ENCODE measurements at regions not wholly inside any gene's neighbourhood (a gene's known extent, or its start where the extent isn't known, plus 50 kb on each side); places are given as distances from the start of the nearest gene placed in this dataset.

GRCh38 chr9:21564175-21564574 lies 82.1 kb upstream of the IFNE start:
- no peak for DNase-seq (ENCODE audit: low read depth)

- no peak for DNase-seq (ENCODE audit: low read depth)
Observed at GRCh38 chr9:21565155-21565554, 83.0 kb upstream of the IFNE start.

GRCh38 chr9:21567926-21568325 lies 85.8 kb upstream of the IFNE start:
- no peak for DNase-seq (ENCODE audit: low read depth)

DNA sequence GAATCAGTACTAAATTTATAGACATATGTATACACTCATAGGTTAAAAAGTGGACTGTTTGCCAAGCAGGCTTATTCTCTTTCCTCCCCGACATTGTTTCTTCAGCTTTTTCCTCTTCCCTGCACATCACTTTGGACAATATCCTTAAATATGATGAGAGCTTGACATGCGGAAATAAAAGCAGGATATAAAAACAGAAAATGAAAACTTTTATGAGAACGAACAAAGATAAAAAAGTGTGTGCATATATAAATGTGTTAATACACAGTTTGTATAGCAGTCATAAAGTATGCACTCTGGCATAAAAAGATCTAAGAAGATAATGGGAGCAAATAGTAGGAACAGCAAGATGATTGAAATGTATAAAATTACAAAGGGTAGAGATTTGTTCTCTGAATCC lies 86.4 kb upstream of the IFNE start:
- DNase-seq (ENCODE audit: low read depth), result no peak

- no peak for DNase-seq (ENCODE audit: low read depth)
Observed at GRCh38 chr9:21569721-21570120, 87.6 kb upstream of the IFNE start.

DNA sequence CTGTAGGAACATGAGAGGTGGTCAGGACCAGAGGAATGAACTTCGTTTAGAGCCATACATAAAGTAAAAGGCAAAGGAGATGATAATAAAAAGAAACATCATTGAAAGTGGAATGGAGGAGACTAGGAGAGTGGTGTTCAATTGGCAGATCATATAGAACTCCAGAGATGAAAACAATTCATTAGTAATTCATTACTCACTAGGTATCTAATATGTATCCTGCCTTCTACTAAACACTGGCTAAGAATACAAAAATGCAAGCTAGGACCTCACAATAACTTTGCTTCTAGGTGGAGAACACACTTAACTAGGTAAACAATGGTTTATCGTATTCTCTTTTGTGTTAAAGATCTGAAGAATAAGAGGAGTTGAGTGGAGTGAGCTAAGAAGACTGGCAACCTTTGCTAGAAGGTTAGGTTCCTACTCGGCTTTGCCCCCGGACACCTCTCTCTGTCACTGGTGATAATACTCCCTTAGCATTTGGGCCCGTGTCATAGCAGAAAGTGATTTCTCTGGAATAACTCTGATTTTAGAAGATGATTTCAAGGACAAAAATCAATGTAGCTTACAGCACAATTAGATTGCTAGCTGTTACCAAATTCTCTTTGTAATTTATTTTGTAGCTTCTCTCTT lies 88.6 kb upstream of the IFNE start:
- DNase-seq (ENCODE audit: low read depth), result no peak

DNA sequence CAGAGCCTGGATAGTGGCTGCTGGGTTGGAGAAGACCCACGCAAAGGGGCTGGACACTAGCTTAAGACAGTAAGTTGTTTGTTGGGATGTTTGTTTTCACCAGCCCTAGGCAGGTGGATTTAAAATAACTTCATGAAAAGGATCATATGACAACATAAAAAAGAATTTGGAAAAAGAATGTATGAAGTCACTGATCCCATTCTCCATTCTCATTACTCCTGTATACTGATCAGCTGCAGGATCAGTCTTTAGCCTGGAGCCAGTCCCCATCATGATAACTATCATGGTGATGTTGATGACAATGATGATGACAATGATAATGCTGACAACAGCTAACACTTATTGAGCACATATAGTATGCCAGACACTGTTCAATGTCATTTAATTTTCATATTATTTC lies 92.1 kb upstream of the IFNE start:
- no peak for DNase-seq (ENCODE audit: low read depth)

DNA sequence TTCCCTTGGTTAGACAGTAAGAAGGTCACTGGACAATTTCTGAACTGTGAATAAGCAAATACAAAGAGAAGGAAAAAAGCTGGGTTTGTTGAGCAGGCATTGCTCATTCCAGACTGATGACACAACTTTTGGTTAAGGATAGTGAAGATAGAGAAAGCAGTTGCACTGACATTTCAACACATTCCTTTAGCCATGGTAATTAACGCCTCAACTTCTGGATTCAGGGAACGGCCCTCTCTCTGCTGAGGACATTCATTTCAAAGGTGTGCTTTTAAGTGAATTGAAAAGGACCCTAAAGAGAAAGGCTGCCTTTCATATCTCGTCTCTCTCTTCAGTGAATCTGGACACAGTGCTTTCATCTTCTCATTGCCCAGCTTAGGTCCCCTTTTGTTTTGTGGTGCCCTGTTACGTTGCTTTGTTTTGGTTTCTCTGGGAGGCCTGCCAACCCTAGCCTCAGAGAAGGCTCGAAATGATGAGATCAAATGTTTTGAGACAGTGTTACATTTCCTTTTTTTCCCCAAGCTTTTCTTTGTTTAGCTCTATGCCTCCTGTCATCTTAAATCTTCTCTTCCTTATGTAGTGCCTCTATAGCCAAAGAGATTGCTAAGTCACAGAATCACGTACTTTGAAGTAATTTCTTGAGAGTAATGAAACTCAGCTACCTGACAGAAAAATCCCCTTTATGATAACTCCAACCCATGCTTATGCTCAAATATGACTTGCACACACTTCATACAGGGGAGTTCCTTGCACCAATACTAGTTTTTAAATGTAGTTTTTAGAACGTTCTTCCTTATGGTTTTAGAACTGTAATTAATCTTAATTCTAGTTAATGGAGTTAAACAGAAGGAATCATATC lies 94.4 kb upstream of the IFNE start:
- peak; percentile 93 for DNase-seq (ENCODE audit: low read depth)

GRCh38 chr9:21579247-21579671 lies 97.1 kb upstream of the IFNE start:
- peak; percentile 62 for DNase-seq (ENCODE audit: low read depth)

- DNase-seq (ENCODE audit: low read depth), result no peak
Observed at GRCh38 chr9:21579743-21580142, 97.6 kb upstream of the IFNE start.

GRCh38 chr9:21580636-21581378 lies 98.7 kb upstream of the IFNE start:
- no peak for DNase-seq (ENCODE audit: low read depth)

GRCh38 chr9:21583628-21584377 lies 101.7 kb upstream of the IFNE start:
- no peak for DNase-seq (ENCODE audit: low read depth)

DNA sequence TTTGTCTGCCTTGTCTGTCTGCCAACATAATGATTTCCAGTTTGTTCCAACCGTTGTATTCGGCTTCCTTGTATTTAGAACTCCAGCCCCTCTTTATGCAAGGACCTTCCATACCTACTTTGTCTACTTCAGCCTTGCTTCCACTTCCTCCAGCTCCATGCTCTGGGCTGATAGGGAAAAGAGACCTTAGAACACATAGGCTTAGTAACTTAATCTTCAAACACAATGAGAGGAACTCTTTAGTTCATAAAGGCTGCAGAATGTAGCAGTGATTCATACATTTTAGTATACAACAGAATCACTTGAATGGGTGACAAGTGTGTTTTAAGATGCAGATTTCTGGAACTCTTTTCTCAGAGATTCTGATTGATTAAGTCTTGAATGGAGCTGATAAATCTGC lies 102.8 kb upstream of the IFNE start:
- DNase-seq (ENCODE audit: low read depth), result no peak

DNA sequence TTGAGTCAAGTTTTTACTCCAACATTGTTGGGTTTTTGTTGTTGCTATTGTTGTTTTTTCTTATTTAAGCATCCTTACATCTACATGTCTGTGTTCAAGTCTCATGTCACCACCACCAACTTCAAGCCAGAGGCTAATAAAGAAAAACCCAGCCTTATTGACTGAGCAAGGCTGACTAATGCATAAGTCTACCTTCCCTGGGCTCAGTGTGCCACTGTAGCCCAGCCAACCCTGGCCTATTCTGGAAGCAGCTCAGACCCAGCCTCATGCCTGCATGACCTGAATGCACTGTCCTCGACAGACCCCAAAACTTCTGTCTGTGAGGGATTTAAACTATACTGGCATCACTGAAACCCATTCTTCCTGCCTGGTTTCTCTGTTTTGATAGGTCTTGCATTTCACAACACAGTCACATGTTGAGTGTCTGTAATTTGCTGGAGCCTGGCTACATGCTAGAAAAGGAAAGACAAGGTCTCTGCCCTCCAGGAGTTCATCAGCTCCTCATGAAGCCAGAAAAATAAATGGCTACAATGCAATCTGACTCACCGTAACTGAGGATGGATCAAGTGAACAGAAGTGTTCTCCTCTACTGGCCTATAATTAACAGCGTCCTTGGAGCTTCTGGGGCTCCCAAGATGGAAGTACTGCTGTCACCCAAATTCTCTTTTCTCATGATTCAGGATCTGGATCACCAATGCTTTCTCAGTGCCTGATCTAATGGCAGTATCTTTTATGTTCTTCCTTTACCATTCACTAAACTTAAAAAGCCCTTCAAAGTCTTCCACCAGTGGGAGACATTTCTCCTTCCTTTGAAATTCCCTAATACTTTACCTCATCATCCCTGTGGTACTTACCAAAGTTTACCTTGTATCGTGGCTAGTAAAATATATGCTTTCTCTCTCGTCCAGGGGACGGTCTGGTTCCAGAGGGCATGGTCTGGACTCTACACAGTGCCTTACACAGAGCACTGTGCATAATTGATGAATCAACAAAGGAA lies 103.9 kb upstream of the IFNE start:
- no peak for DNase-seq (ENCODE audit: low read depth)

DNA sequence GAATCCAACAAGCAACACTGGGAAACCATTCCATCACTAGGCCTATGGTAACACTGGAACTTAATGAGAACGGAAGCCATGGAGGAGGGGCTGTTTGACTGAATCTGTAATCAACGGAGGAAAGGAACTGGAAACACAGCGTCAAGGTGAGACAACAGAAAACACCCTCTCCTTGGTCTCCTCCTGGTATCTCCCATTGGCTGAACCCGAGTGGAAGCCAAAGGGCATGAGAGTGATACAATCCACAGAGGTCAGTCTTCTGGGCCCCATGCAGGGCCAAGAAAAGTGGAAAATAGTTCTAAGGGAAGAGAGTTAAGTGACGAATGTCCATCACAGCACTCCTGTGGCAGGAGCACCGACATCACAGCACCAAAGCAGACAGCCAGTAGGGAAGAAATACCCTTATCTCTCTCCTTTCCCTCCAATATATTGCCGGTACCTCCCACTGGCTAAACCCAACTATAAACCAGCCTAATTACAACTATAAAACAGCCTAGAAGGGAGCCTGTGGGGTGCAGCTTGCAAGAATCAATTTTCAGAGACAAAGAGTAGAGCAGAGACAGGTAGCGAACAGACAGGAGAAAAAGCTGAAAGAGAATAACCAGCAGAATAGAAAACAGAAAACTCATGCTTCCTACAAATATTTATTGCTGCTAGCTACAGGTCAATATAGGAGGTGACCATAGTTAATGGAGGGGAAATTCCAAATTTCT lies 107.4 kb upstream of the IFNE start:
- DNase-seq (ENCODE audit: low read depth), result no peak

GRCh38 chr9:21590058-21590996 lies 108.2 kb upstream of the IFNE start:
- DNase-seq (ENCODE audit: low read depth), result no peak

DNA sequence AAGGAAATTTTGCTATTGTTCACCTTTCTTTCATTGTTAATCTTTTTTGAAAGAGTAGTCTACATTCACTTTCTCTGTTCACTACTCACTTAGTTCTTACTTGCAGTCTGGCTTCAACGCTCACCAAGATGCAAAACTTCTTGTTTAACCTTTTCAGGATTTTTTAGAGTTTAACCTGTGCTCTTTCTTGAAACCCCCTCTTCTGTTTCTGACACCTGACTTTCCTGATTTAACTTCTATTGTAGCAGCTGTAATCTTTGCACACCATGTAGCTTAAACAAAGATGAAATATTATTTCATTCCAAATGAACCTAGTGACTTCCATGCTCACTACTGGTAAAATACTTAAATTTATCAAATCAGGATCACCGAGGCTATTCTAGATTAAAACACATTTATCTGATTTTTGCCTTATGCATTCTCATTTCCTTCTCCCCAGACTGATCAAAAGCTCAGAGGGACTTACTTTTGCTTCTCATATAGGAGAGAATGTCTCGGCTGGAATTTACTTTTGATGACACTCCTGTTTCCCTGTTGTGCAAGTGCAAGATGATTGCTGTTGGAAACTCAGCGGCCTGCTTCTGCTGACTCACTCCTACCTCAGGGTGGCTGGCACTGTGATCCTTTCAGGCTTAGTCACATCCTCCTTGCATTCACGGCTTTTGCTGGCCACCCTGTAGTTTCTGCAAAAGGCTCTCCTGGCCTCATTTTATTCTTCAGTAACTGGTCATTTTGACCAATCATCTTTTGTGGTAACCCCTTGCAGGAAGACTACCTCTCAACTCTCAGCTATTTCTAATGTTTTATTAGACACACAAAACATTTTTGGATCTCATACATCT lies 109.3 kb upstream of the IFNE start:
- peak; percentile 97 for DNase-seq (ENCODE audit: low read depth)

DNA sequence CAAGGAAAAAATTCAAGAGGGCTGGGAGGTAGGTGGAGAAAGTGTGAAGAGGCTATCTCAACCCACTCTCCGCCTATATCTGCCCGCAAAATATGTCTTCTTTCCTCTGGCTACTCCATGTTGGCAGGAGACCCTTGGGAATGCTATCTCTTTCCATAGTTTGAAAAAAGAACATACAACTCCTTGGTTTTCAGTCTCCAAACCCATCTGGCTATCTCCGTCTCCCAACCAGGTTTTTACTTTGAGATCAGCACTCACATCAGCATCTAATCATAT lies 109.9 kb upstream of the IFNE start:
- DNase-seq (ENCODE audit: low read depth), result no peak

All from LHCN-M2 (cell line).